HepG2 (cell line): ENCODE measurements at regions not wholly inside any gene's neighbourhood (a gene's known extent, or its start where the extent isn't known, plus 50 kb on each side); places are given as distances from the start of the nearest gene placed in this dataset.
A peak's percentile ranks its signal among the peaks of the same experiment; 100 is the strongest.

ENCODE experiments used
- EP300 ChIP-seq, 3 experiments: sonication (generic) in 1 of 3; formaldehyde crosslinking in 1 of 3; IDR thresholded peaks; 2 replicates each; pipeline versions ENCODE4 v1.5.1 to v1.6.1; 2011 to 2020; ENCODE audit warnings: low read depth in 2 of 3, low read length in 2 of 3, borderline replicate concordance in 1 of 3, improper control_type of control experiment in 1 of 3, mild to moderate bottlenecking in 1 of 3, missing genetic modification reagents in 1 of 3, moderate library complexity in 1 of 3
- GMEB2 ChIP-seq: IDR thresholded peaks from 2 replicates; pipeline ENCODE4 v1.6.1; 2016; ENCODE audit warnings: missing biosample characterization, missing genetic modification reagents, low read depth
- HNF4G ChIP-seq, 2 experiments: sonication (generic) in 1 of 2; formaldehyde crosslinking in 1 of 2; IDR thresholded peaks; 2 replicates each; pipeline versions ENCODE4 v1.4.0 to v1.6.1; 2011 to 2020; ENCODE audit warnings: borderline replicate concordance in 2 of 2, low read depth in 2 of 2, mild to moderate bottlenecking in 2 of 2, low read length in 1 of 2, missing genetic modification reagents in 1 of 2, moderate library complexity in 1 of 2
- KLF12 ChIP-seq: sonication (generic); formaldehyde crosslinking; IDR thresholded peaks from 2 replicates; pipeline ENCODE4 v1.4.0; 2020; ENCODE audit warnings: missing genetic modification reagents, borderline replicate concordance
- PHF5A ChIP-seq: IDR thresholded peaks from one replicate; pipeline ENCODE4 v1.6.1; 2018; ENCODE audit warnings: low read depth, missing genetic modification reagents; ENCODE audit not compliant: unreplicated experiment
- POGZ ChIP-seq: sonication (generic); formaldehyde crosslinking; IDR thresholded peaks from 2 replicates; pipeline ENCODE4 v1.4.0; 2020; ENCODE audit warnings: mild to moderate bottlenecking, missing genetic modification reagents
- SOX13 ChIP-seq, 3 experiments: fragments of 450-650 bp in 1 of 3; sonication (generic) in 1 of 3; formaldehyde crosslinking in 1 of 3; IDR thresholded peaks in 2 of 3; conservative IDR thresholded peaks in 1 of 3; 2 replicates each; pipeline versions ENCODE4 v1.5.0 to v1.6.1; 2016 to 2020; ENCODE audit warnings: antibody characterized with exemption in 1 of 3, mild to moderate bottlenecking in 1 of 3, missing compliant biosample characterization in 1 of 3, missing genetic modification reagents in 1 of 3, moderate library complexity in 1 of 3
- ZBTB7B ChIP-seq: sonication (generic); formaldehyde crosslinking; IDR thresholded peaks from 2 replicates; pipeline ENCODE4 v1.4.0; 2020; ENCODE audit warnings: missing genetic modification reagents
- ZNF180 ChIP-seq: sonication (generic); formaldehyde crosslinking; IDR thresholded peaks from 2 replicates; pipeline ENCODE4 v1.4.0; 2020; ENCODE audit warnings: low read depth, missing genetic modification reagents, borderline replicate concordance
- ZNF275 ChIP-seq: sonication (generic); formaldehyde crosslinking; IDR thresholded peaks from 2 replicates; pipeline ENCODE4 v1.8.0; 2022; ENCODE audit warnings: missing genetic modification reagents, mild to moderate bottlenecking, inconsistent platforms, borderline replicate concordance
- ZNF609 ChIP-seq: sonication (generic); formaldehyde crosslinking; IDR thresholded peaks from 2 replicates; pipeline ENCODE4 v1.4.0; 2020; ENCODE audit warnings: mild to moderate bottlenecking, missing genetic modification reagents, borderline replicate concordance
- ZNF619 ChIP-seq: sonication (generic); formaldehyde crosslinking; IDR thresholded peaks from 2 replicates; pipeline ENCODE4 v1.4.0; 2020; ENCODE audit warnings: mild to moderate bottlenecking, missing genetic modification reagents
- TF ChIP-seq, protein P1 (sequence below): sonication (generic); formaldehyde crosslinking; conservative IDR thresholded peaks from 2 replicates; pipeline ENCODE4 v1.4.0; 2020; ENCODE audit warnings: mild to moderate bottlenecking, missing genetic modification reagents, moderate library complexity
- TF ChIP-seq, protein P2 (sequence below): sonication (generic); formaldehyde crosslinking; IDR thresholded peaks from 2 replicates; pipeline ENCODE4 v1.5.0; 2020; ENCODE audit warnings: missing genetic modification reagents, mild to moderate bottlenecking, borderline replicate concordance

- TF ChIP-seq ZNF180 (CRISPR knock-in tag) = no peak
- 0 out of 2 replicates have a peak, but pooled peaks have one; percentile 23 for TF ChIP-seq ZBTB7B
- 0 out of 2 replicates have a peak, but pooled peaks have one; percentile 50 for TF ChIP-seq ZNF619
- TF ChIP-seq, protein P1, sequence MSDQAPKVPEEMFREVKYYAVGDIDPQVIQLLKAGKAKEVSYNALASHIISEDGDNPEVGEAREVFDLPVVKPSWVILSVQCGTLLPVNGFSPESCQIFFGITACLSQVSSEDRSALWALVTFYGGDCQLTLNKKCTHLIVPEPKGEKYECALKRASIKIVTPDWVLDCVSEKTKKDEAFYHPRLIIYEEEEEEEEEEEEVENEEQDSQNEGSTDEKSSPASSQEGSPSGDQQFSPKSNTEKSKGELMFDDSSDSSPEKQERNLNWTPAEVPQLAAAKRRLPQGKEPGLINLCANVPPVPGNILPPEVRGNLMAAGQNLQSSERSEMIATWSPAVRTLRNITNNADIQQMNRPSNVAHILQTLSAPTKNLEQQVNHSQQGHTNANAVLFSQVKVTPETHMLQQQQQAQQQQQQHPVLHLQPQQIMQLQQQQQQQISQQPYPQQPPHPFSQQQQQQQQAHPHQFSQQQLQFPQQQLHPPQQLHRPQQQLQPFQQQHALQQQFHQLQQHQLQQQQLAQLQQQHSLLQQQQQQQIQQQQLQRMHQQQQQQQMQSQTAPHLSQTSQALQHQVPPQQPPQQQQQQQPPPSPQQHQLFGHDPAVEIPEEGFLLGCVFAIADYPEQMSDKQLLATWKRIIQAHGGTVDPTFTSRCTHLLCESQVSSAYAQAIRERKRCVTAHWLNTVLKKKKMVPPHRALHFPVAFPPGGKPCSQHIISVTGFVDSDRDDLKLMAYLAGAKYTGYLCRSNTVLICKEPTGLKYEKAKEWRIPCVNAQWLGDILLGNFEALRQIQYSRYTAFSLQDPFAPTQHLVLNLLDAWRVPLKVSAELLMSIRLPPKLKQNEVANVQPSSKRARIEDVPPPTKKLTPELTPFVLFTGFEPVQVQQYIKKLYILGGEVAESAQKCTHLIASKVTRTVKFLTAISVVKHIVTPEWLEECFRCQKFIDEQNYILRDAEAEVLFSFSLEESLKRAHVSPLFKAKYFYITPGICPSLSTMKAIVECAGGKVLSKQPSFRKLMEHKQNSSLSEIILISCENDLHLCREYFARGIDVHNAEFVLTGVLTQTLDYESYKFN (CRISPR knock-in tag) = peak; percentile 77
- TF ChIP-seq GMEB2 (CRISPR knock-in tag) = no peak
- TF ChIP-seq SOX13 (IDR thresholded peaks at IDR 0.05) = no peak
- TF ChIP-seq SOX13 (CRISPR knock-in tag; conservative IDR thresholded peaks at IDR 0.05 in 1 of 2, IDR thresholded peaks at IDR 0.05 in 1 of 2) = 0 out of 4 replicates have a peak, but pooled peaks of 1 of the 2 experiments have one; percentile 5
- 0 out of 4 replicates have a peak, but pooled peaks of 1 of the 2 experiments have one; percentile 15 for TF ChIP-seq EP300 (IDR thresholded peaks at IDR 0.05; ENCODE audit: low read depth in 2 of 2, low read length in 2 of 2)
- no peak for TF ChIP-seq EP300 (CRISPR knock-in tag; IDR thresholded peaks at IDR 0.05; ENCODE audit: borderline replicate concordance)
- peak; percentile 38; the same call in 1 of the 2 replicates for TF ChIP-seq HNF4G (IDR thresholded peaks at IDR 0.05; ENCODE audit: borderline replicate concordance, low read depth, low read length)
- no peak for TF ChIP-seq HNF4G (CRISPR knock-in tag; IDR thresholded peaks at IDR 0.05; ENCODE audit: borderline replicate concordance, low read depth)
- TF ChIP-seq, protein P2, sequence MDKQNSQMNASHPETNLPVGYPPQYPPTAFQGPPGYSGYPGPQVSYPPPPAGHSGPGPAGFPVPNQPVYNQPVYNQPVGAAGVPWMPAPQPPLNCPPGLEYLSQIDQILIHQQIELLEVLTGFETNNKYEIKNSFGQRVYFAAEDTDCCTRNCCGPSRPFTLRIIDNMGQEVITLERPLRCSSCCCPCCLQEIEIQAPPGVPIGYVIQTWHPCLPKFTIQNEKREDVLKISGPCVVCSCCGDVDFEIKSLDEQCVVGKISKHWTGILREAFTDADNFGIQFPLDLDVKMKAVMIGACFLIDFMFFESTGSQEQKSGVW (CRISPR knock-in tag) = no peak
- TF ChIP-seq ZNF275 = 0 out of 2 replicates have a peak, but pooled peaks have one; percentile 38
- TF ChIP-seq KLF12 (CRISPR knock-in tag) = peak; percentile 56; the same call in 1 of the 2 replicates
- peak; percentile 21; the same call in 1 of the 2 replicates for TF ChIP-seq ZNF609 (CRISPR knock-in tag)
- peak; percentile 47 for TF ChIP-seq POGZ (CRISPR knock-in tag)
- peak; percentile 67 for TF ChIP-seq PHF5A (CRISPR knock-in tag)
- TF ChIP-seq, all 625 proteins: peak for 36
Measured at GRCh38 chr1:213409208-213409631, 358.2 kb downstream of the RPS6KC1 start (continued).
